HL-60/S4 (cell line): ENCODE measurements at regions not wholly inside any gene's neighbourhood (a gene's known extent, or its start where the extent isn't known, plus 50 kb on each side); places are given as distances from the start of the nearest gene placed in this dataset.
"Not testable (repeated sequence)": the region's sequence is repeated elsewhere in the genome, so short reads cannot be mapped to it uniquely, and the experiment has no call there.

Experiments
- in situ Hi-C: fragments of 300-500 bp; cut with MboI; formaldehyde crosslinking; loops from 2 replicates; pipeline ENCODE4 v1.14.3; 2022; ENCODE audit warnings: low sequenced_read_pairs

GRCh38 chr2:34787341-34787740 is 1188.2 kb upstream of the FAM98A start:
- in situ Hi-C loops = no loop called here

GRCh38 chr2:34785206-34785785 is 1186.2 kb upstream of the FAM98A start:
- in situ Hi-C loops = no loop called here

- in situ Hi-C loops = no loop called here
These were observed 1185.6 kb upstream of the FAM98A start for GRCh38 chr2:34784701-34785100.

GRCh38 chr2:34750742-34751141 is 1151.6 kb upstream of the FAM98A start:
- in situ Hi-C loops = not testable (repeated sequence)

GRCh38 chr2:34747643-34748042 is 1148.5 kb upstream of the FAM98A start:
- in situ Hi-C loops = no loop called here

- in situ Hi-C loops = no loop called here
These were observed 1139.6 kb upstream of the FAM98A start for GRCh38 chr2:34738691-34739090.

GRCh38 chr2:34737146-34737545 is 1138.0 kb upstream of the FAM98A start:
- in situ Hi-C loops = no loop called here

GRCh38 chr2:34736482-34736881 is 1137.4 kb upstream of the FAM98A start:
- in situ Hi-C loops = no loop called here

- in situ Hi-C loops = no loop called here
These were observed 1135.6 kb upstream of the FAM98A start for GRCh38 chr2:34734662-34735061.

GRCh38 chr2:34734042-34734441 is 1134.9 kb upstream of the FAM98A start:
- in situ Hi-C loops = no loop called here

GRCh38 chr2:34731292-34731691 is 1132.2 kb upstream of the FAM98A start:
- in situ Hi-C loops = no loop called here

- in situ Hi-C loops = no loop called here
These were observed 1130.7 kb upstream of the FAM98A start for GRCh38 chr2:34729845-34730244.

- in situ Hi-C loops = no loop called here
These were observed 1125.0 kb upstream of the FAM98A start for GRCh38 chr2:34724107-34724506.

GRCh38 chr2:34723683-34724082 is 1124.6 kb upstream of the FAM98A start:
- in situ Hi-C loops = no loop called here

GRCh38 chr2:34719206-34719605 is 1120.1 kb upstream of the FAM98A start:
- in situ Hi-C loops = no loop called here

GRCh38 chr2:34705551-34706247 is 1106.6 kb upstream of the FAM98A start:
- in situ Hi-C loops = no loop called here

GRCh38 chr2:34703292-34703691 is 1104.2 kb upstream of the FAM98A start:
- in situ Hi-C loops = no loop called here

GRCh38 chr2:34702391-34702790 is 1103.3 kb upstream of the FAM98A start:
- in situ Hi-C loops = not testable (repeated sequence)

GRCh38 chr2:34677591-34677990 is 1078.5 kb upstream of the FAM98A start:
- in situ Hi-C loops = not testable (repeated sequence)

GRCh38 chr2:34677119-34677531 is 1078.0 kb upstream of the FAM98A start:
- in situ Hi-C loops = not testable (repeated sequence)

- in situ Hi-C loops = no loop called here
These were observed 1071.4 kb upstream of the FAM98A start for GRCh38 chr2:34670482-34670881.

GRCh38 chr2:34666821-34667220 is 1067.7 kb upstream of the FAM98A start:
- in situ Hi-C loops = no loop called here

- in situ Hi-C loops = no loop called here
These were observed 1065.2 kb upstream of the FAM98A start for GRCh38 chr2:34664266-34664665.
